Endothelial cell (in vitro differentiated cells): ENCODE measurements at regions not wholly inside any gene's neighbourhood (a gene's known extent, or its start where the extent isn't known, plus 50 kb on each side); places are given as distances from the start of the nearest gene placed in this dataset.

ENCODE experiments used
- DNase-seq: peaks from one replicate; pipeline ENCODE4 v3.0.0; 2021; ENCODE audit warnings: low spot score
- H3K27ac Mint-ChIP-seq: one replicate; pipeline ENCODE4 v1.8.0; 2021; ENCODE audit warnings: mixed read lengths, inconsistent platforms; ENCODE audit not compliant: unreplicated experiment
- H3K27me3 Mint-ChIP-seq: one replicate; pipeline ENCODE4 v1.8.0; 2021; ENCODE audit warnings: mild to moderate bottlenecking, moderate library complexity, mixed read lengths, inconsistent platforms; ENCODE audit not compliant: unreplicated experiment
- H3K36me3 Mint-ChIP-seq: one replicate; pipeline ENCODE4 v1.8.0; 2021; ENCODE audit warnings: mild to moderate bottlenecking, low read depth, mixed read lengths, inconsistent platforms; ENCODE audit not compliant: unreplicated experiment
- H3K4me1 Mint-ChIP-seq: one replicate; pipeline ENCODE4 v1.8.0; 2021; ENCODE audit warnings: mild to moderate bottlenecking, mixed read lengths, inconsistent platforms; ENCODE audit not compliant: unreplicated experiment
- H3K4me3 Mint-ChIP-seq: one replicate; pipeline ENCODE4 v1.8.0; 2021; ENCODE audit warnings: mild to moderate bottlenecking, mixed read lengths, inconsistent platforms; ENCODE audit not compliant: unreplicated experiment
- H3K9me3 Mint-ChIP-seq: one replicate; pipeline ENCODE4 v1.8.0; 2021; ENCODE audit warnings: mixed read lengths, inconsistent platforms; ENCODE audit not compliant: unreplicated experiment
- TF ChIP-seq, protein P1 (sequence below): fragments of 200-600 bp; sonication (generic); IDR thresholded peaks from one replicate; pipeline ENCODE4 v1.5.0; 2021; ENCODE audit warnings: antibody characterized with exemption; ENCODE audit not compliant: unreplicated experiment

DNA sequence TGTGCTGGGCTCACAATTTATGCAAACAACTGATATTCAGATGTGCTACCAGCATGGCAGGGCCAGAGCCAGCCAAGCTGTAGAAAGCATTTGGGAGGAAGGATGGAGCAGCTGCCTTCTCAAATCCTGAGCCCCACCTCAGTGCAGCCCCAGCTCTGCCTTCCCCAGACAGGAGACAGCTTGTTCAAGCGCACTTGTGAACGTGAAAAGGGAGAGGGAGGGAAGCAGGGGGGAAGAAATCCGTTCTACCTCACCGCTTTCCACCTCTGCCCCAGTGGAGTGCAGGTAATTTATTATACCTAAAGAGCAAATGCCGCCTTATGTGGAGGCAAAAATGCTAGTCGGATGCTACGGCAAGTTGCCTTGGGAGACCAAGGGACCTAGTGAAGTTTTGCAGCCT lies 66.0 kb upstream of the SLC14A2 start:
- no peak for DNase-seq
- H3K27me3 Mint-ChIP-seq, result peaks cover 7% of the 10 kb centered on the region

DNA sequence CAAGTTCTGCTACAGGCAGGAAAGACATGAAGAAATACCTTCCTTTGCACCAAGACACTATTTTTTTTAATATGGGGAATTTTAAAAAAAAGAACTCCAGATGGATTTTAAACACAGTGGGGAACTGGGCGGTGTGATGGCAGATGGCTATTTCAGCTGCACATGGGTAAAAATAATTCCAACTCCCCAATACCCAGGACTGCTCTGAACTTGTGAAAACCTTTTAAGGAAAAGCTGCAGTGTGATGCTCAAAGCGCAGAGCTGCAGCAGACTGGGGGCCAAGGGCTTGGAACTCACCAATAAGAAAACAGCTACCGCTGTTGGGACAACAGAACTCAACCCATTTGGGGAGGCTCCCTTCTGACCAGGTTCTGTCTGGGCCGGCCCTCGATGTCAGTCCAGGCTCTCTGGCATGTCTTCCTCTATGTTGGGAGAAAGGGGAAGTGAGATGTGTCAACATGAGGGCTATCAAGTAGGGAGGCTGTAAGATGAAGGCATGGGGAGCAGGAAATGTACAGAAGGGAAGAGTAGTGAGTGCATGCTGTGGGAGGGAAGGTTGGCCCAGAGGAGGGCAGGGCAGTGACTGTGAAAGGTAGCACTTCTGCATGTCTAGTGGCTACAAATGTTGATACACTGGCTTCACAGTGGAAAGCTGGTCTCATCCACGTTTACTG lies 64.0 kb upstream of the SLC14A2 start:
- Mint-ChIP-seq H3K9me3 (no peaks in the 10 kb centered on the region), H3K4me3 (no peak overlapping the region), H3K27ac (no peak overlapping the region), H3K4me1 (peaks cover 8% of the 10 kb centered on the region), H3K27me3 (peaks cover 7% of the 10 kb centered on the region), H3K36me3 (no peaks in the 10 kb centered on the region)
- TF ChIP-seq, protein P1, sequence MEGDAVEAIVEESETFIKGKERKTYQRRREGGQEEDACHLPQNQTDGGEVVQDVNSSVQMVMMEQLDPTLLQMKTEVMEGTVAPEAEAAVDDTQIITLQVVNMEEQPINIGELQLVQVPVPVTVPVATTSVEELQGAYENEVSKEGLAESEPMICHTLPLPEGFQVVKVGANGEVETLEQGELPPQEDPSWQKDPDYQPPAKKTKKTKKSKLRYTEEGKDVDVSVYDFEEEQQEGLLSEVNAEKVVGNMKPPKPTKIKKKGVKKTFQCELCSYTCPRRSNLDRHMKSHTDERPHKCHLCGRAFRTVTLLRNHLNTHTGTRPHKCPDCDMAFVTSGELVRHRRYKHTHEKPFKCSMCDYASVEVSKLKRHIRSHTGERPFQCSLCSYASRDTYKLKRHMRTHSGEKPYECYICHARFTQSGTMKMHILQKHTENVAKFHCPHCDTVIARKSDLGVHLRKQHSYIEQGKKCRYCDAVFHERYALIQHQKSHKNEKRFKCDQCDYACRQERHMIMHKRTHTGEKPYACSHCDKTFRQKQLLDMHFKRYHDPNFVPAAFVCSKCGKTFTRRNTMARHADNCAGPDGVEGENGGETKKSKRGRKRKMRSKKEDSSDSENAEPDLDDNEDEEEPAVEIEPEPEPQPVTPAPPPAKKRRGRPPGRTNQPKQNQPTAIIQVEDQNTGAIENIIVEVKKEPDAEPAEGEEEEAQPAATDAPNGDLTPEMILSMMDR, result no peak
- DNase-seq, result no peak

More for the DNA sequence above, 66.0 kb upstream of the SLC14A2 start:
- Mint-ChIP-seq H3K36me3 (no peaks in the 10 kb centered on the region), H3K9me3 (no peaks in the 10 kb centered on the region), H3K4me1 (peaks cover 8% of the 10 kb centered on the region), H3K4me3 (no peak overlapping the region), H3K27ac (no peak overlapping the region)
- TF ChIP-seq, protein P1, result no peak

DNA sequence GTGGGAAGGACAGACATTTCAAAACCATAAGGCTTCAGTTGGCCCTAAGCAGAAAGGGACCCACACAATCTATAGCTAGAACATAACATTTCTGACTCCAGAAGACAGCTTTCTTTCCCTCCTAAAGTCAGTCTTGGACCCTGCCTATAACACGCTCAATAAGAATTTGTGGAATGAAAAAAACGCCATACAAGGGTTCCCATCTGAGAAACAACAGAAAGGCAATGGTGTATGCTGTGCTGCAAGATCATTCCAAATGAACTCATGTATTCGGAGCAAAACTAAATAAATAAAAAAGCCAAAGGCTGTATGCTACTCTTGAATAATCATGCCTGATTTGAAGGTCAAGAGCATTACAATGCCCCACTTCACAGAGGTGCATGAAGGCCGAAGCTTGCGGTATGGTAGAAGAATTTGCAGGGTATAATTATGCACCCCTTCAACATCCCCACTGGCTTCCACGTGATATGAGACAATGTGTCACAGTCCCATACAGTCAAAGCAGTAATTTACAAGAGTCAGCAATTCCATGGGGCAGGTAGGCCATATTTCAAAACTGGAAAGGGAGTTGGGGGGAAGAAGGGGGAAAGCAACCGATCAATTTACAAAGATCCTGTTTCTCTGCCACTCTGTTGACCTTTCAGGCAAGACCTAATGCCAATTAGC lies 61.4 kb upstream of the SLC14A2 start:
- peaks cover 2% of the 10 kb centered on the region for H3K27me3 Mint-ChIP-seq
- no peaks in the 10 kb centered on the region for H3K4me1 Mint-ChIP-seq
- H3K4me3 Mint-ChIP-seq, result no peak overlapping the region
- DNase-seq, result no peak
- TF ChIP-seq, protein P1, result no peak
- no peaks in the 10 kb centered on the region for H3K36me3 Mint-ChIP-seq
- no peak overlapping the region for H3K27ac Mint-ChIP-seq
- no peaks in the 10 kb centered on the region for H3K9me3 Mint-ChIP-seq

DNA sequence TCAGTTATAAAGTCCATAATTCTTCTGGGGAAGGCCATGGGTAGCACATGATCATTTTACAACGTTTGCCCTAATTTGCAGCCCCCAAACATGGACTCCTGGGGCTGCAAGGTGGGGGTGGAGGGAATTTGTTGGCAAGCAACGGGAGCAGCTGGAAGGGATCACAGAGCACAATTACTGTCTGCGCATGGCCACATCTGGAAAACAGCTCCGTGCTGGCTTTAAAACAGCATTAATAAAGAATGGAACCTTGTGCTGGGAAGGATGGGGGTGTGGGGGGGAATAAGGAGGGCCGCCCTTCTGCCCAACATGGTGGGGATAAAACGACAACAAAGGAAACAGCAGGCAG lies 60.9 kb upstream of the SLC14A2 start:
- no peak overlapping the region for H3K4me3 Mint-ChIP-seq
- H3K9me3 Mint-ChIP-seq, result no peaks in the 10 kb centered on the region
- no peaks in the 10 kb centered on the region for H3K4me1 Mint-ChIP-seq
- TF ChIP-seq, protein P1, result no peak
- no peaks in the 10 kb centered on the region for H3K36me3 Mint-ChIP-seq
- H3K27me3 Mint-ChIP-seq, result peaks cover 2% of the 10 kb centered on the region
- no peak overlapping the region for H3K27ac Mint-ChIP-seq
- DNase-seq, result no peak

DNA sequence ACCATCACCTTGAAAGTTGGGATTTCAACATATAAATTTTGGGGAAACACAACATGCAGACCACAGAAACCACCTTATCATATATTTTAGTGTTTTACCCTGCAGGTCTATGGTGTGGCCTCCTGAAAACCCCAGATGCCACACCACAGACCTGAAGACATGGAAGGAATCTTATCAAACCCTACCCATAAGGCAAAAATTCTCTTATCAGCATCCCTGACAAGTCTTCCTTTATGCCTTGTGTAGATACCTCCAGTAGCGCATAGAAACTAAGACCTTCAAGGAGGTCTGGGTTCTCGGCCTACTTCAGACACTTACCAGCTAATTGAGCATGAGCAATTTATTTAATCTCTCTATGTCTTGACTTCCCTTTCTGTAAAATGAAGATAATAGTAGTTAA lies 59.1 kb upstream of the SLC14A2 start:
- TF ChIP-seq, protein P1, result no peak
- no peak overlapping the region for H3K4me3 Mint-ChIP-seq
- no peak for DNase-seq
- H3K36me3 Mint-ChIP-seq, result no peaks in the 10 kb centered on the region
- peaks cover 2% of the 10 kb centered on the region for H3K27me3 Mint-ChIP-seq
- no peaks in the 10 kb centered on the region for H3K9me3 Mint-ChIP-seq
- H3K4me1 Mint-ChIP-seq, result peaks cover 3% of the 10 kb centered on the region
- H3K27ac Mint-ChIP-seq, result no peak overlapping the region
